ENCODE measurements at regions not wholly inside any gene's neighbourhood (a gene's known extent, or its start where the extent isn't known, plus 50 kb on each side); places are given as distances from the start of the nearest gene placed in this dataset.

DNA sequence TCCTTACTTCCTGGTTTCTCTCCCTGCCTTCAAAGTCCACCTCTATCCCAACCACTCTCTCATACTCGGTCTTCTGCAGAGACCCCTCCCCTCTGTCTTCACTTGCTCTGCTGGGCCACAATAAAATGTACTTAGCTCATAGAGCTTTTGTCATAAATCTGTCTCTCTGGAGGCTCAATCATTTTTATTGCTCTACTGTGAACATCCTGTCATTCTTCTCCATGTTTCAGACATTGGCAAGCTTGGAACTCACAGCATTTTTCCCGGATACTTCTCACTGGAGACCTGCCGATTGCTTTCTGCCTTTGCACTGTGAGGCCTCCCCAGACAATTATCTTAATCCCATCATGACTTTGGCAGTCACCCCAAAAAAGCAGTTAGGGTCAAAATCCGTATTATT lies 192.3 kb upstream of the ZMIZ1 start:
- H3K27me3 ChIP-seq = no peaks in the 10 kb centered on the region
- H3K9me3 ChIP-seq = no peaks in the 10 kb centered on the region
- TF ChIP-seq, protein P1, sequence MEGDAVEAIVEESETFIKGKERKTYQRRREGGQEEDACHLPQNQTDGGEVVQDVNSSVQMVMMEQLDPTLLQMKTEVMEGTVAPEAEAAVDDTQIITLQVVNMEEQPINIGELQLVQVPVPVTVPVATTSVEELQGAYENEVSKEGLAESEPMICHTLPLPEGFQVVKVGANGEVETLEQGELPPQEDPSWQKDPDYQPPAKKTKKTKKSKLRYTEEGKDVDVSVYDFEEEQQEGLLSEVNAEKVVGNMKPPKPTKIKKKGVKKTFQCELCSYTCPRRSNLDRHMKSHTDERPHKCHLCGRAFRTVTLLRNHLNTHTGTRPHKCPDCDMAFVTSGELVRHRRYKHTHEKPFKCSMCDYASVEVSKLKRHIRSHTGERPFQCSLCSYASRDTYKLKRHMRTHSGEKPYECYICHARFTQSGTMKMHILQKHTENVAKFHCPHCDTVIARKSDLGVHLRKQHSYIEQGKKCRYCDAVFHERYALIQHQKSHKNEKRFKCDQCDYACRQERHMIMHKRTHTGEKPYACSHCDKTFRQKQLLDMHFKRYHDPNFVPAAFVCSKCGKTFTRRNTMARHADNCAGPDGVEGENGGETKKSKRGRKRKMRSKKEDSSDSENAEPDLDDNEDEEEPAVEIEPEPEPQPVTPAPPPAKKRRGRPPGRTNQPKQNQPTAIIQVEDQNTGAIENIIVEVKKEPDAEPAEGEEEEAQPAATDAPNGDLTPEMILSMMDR (IDR thresholded peaks at IDR 0.05; ENCODE audit: low read depth, low read length) = no peak
- H3K36me3 ChIP-seq = no peaks in the 10 kb centered on the region
- no peak overlapping the region for H3K4me3 ChIP-seq (ENCODE audit: low read depth, low read length)
- DNase-seq = no peak
- no peaks in the 10 kb centered on the region for H3K4me1 ChIP-seq

DNA sequence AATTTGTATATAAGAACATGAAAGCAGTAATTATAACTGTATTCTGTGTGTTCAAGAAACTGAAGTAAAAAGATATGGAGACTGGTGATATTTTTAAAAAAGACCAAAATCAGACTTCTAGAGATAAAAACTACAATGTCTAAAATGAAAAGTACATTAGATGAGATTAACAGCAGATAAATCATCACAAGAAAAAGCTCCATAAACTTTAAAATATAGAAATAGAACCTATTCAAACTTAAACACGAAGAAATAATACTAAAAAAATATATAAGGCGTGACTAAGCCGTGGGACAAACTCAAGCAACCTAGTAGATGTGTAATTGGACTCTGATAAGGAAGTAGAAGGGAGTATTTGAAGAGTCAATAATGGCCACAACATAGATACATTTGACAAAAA lies 189.1 kb upstream of the ZMIZ1 start:
- DNase-seq = no peak
- Histone ChIP-seq H3K27me3 (no peaks in the 10 kb centered on the region), H3K36me3 (no peaks in the 10 kb centered on the region), H3K9me3 (no peaks in the 10 kb centered on the region), H3K4me3 (ENCODE audit: low read depth, low read length) (no peak overlapping the region), H3K4me1 (no peaks in the 10 kb centered on the region)
- TF ChIP-seq, protein P1 (IDR thresholded peaks at IDR 0.05; ENCODE audit: low read depth, low read length) = no peak

DNA sequence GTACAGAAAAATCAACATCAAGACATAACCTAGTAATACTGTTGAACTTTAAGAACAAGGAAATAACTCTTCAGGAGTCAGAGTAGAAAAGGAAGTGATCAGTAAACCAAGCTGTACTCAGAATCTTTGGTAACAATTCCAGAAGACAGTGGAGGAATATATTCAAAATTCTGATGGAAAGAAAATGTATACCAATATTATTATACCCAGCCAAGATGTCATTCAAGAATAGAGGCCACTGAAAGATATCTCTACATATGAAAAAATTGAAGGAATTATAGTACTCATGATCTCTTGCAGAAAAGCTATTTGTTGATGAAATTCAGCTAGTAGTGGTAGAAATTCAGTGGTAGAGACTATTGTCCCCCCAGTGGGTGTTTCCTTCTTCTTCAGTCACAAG lies 182.6 kb upstream of the ZMIZ1 start:
- no peak overlapping the region for H3K4me3 ChIP-seq (ENCODE audit: low read depth, low read length)
- no peak for DNase-seq
- no peaks in the 10 kb centered on the region for H3K4me1 ChIP-seq
- H3K36me3 ChIP-seq = no peaks in the 10 kb centered on the region
- no peaks in the 10 kb centered on the region for H3K27me3 ChIP-seq
- TF ChIP-seq, protein P1 (IDR thresholded peaks at IDR 0.05; ENCODE audit: low read depth, low read length) = no peak
- peaks cover 5% of the 10 kb centered on the region; the same call in 1 of the 2 replicates for H3K9me3 ChIP-seq

DNA sequence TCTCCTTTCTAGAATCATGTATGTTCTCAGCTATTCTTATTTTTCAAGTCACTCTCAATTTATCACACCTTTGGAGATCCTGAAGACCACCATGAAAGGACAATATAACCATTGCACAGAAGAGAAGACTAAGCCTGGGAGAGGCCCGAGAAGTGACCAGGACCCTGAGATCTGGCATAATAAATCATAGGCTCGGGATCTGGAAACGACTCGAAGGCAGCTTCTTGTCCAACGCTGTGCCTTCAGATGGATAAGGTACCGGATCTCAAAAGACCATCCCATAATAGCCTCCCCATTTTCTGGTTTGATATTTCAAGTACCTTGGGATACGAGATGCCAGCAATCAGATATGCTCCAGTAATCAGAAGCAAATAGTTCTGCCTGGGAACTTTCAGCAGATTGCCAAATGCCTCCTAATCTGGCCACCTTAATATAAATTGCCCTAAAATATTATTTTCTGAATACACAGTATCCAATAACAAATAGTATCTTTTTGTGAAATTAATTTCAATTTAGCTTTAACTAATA lies 179.2 kb upstream of the ZMIZ1 start:
- Histone ChIP-seq H3K36me3 (no peaks in the 10 kb centered on the region), H3K9me3 (peaks cover 5% of the 10 kb centered on the region; the same call in 1 of the 2 replicates), H3K4me1 (no peaks in the 10 kb centered on the region), H3K27me3 (no peaks in the 10 kb centered on the region), H3K4me3 (ENCODE audit: low read depth, low read length) (no peak overlapping the region)
- no peak for DNase-seq
- TF ChIP-seq, protein P1 (IDR thresholded peaks at IDR 0.05; ENCODE audit: low read depth, low read length) = no peak

DNA sequence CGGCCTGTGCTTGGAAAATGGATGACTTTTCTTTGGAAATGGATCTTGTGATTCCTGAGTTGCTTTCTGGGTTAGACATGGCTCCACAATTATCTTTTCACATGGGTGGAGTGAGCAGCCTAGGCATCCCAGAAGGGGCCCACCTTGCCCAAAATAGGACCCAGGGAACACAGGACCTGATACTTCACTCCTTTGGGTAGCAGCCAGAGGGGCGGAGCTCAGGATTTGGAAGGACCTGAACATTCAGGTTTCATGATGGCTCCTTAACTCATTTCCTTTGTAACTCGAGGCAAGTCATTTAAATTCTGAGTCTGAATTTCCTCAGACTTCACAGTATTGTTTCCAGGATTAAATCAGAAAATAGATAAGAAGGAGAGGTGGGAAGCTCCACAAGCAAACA lies 178.3 kb upstream of the ZMIZ1 start:
- H3K27me3 ChIP-seq = no peaks in the 10 kb centered on the region

DNA sequence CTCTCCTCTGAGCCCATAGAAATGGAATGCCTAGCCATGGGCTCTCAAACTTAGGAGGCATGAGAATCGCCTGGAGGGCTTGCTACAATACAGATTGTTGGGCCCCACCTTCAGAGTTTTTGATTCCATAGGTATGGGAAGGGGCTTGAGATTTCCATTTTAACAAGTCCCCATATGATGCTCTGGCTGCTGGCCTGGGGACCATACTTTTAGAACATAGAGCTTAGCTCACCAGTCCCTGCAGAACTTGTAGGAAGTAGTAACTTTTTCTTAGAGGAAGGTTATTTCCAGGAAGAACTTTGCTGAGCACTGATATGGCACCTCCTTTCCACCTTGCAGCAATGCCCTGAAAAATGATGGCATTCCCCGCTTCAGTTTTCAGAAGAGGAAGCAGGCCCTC lies 177.0 kb upstream of the ZMIZ1 start:
- no peaks in the 10 kb centered on the region for H3K4me1 ChIP-seq
- H3K4me3 ChIP-seq (ENCODE audit: low read depth, low read length) = no peak overlapping the region
- no peak for DNase-seq
- no peaks in the 10 kb centered on the region for H3K27me3 ChIP-seq
- TF ChIP-seq, protein P1 (IDR thresholded peaks at IDR 0.05; ENCODE audit: low read depth, low read length) = no peak
- no peaks in the 10 kb centered on the region; the same call in 1 of the 2 replicates for H3K9me3 ChIP-seq
- H3K36me3 ChIP-seq = no peaks in the 10 kb centered on the region

More for the DNA sequence above, 178.3 kb upstream of the ZMIZ1 start:
- no peak for DNase-seq
- Histone ChIP-seq H3K9me3 (peaks cover 5% of the 10 kb centered on the region; the same call in 1 of the 2 replicates), H3K36me3 (no peaks in the 10 kb centered on the region), H3K4me3 (ENCODE audit: low read depth, low read length) (no peak overlapping the region), H3K4me1 (no peaks in the 10 kb centered on the region)
- TF ChIP-seq, protein P1 (IDR thresholded peaks at IDR 0.05; ENCODE audit: low read depth, low read length) = no peak
